Smooth muscle cell (in vitro differentiated cells): ENCODE measurements at regions not wholly inside any gene's neighbourhood (a gene's known extent, or its start where the extent isn't known, plus 50 kb on each side); places are given as distances from the start of the nearest gene placed in this dataset.

Source experiments
- DNase-seq: peaks from one replicate; lab custom pipeline; 2025; ENCODE audit not compliant: unreplicated experiment; lab: John Stamatoyannopoulos, UW
- H2AFZ ChIP-seq: fragments of 200-600 bp; sonication (generic); 2 replicates; pipeline ENCODE4 v1.6.0; 2016; ENCODE audit warnings: antibody characterized with exemption, low read depth, mild to moderate bottlenecking
- H3F3A ChIP-seq: fragments of 200-600 bp; sonication (generic); 2 replicates; pipeline ENCODE4 v1.6.0; 2017; ENCODE audit warnings: antibody characterized with exemption, low read depth
- H3K27ac ChIP-seq: fragments of 200-600 bp; sonication (generic); 2 replicates; pipeline ENCODE4 v1.5.1; 2016; ENCODE audit warnings: low read depth, mild to moderate bottlenecking
- H3K27me3 ChIP-seq: fragments of 200-600 bp; sonication (generic); 2 replicates; pipeline ENCODE4 v1.6.1; 2016; ENCODE audit warnings: low read depth, mild to moderate bottlenecking
- H3K36me3 ChIP-seq: fragments of 200-600 bp; sonication (generic); 2 replicates; pipeline ENCODE4 v1.5.1; 2016; ENCODE audit warnings: low read depth
- H3K4me1 ChIP-seq: fragments of 200-600 bp; sonication (generic); 2 replicates; pipeline ENCODE4 v1.5.1; 2016; ENCODE audit warnings: low read depth
- H3K4me2 ChIP-seq: fragments of 200-600 bp; sonication (generic); 2 replicates; pipeline ENCODE4 v1.6.0; 2016; ENCODE audit warnings: mild to moderate bottlenecking
- H3K4me3 ChIP-seq: fragments of 200-600 bp; sonication (generic); 2 replicates; pipeline ENCODE4 v1.5.1; 2016; ENCODE audit warnings: mild to moderate bottlenecking
- H3K79me2 ChIP-seq: fragments of 200-600 bp; sonication (generic); 2 replicates; pipeline ENCODE4 v1.6.0; 2016; ENCODE audit warnings: low read depth, mild to moderate bottlenecking
- H3K9ac ChIP-seq: fragments of 200-600 bp; sonication (generic); 2 replicates; pipeline ENCODE4 v1.6.0; 2016; ENCODE audit warnings: low read depth
- H3K9me3 ChIP-seq: fragments of 200-600 bp; sonication (generic); replicated peaks from 2 replicates; pipeline ENCODE4 v1.5.1; 2016; ENCODE audit warnings: low read depth
- H4K20me1 ChIP-seq: fragments of 200-600 bp; sonication (generic); 2 replicates; pipeline ENCODE4 v1.6.0; 2016; ENCODE audit warnings: low read depth
- WGBS: methylation state at CpG from one replicate; pipeline ENCODE4 v1.1.7; 2016; ENCODE audit warnings: low lambda C conversion rate; 5-methylcytosine and 5-hydroxymethylcytosine counted together
- TF ChIP-seq, protein P1 (sequence below): fragments of 200-600 bp; sonication (generic); IDR thresholded peaks from 2 replicates; pipeline ENCODE4 v1.5.1; 2017; ENCODE audit warnings: borderline replicate concordance, mild to moderate bottlenecking, antibody characterized with exemption; ENCODE audit not compliant: insufficient read depth, poor library complexity, severe bottlenecking

DNA sequence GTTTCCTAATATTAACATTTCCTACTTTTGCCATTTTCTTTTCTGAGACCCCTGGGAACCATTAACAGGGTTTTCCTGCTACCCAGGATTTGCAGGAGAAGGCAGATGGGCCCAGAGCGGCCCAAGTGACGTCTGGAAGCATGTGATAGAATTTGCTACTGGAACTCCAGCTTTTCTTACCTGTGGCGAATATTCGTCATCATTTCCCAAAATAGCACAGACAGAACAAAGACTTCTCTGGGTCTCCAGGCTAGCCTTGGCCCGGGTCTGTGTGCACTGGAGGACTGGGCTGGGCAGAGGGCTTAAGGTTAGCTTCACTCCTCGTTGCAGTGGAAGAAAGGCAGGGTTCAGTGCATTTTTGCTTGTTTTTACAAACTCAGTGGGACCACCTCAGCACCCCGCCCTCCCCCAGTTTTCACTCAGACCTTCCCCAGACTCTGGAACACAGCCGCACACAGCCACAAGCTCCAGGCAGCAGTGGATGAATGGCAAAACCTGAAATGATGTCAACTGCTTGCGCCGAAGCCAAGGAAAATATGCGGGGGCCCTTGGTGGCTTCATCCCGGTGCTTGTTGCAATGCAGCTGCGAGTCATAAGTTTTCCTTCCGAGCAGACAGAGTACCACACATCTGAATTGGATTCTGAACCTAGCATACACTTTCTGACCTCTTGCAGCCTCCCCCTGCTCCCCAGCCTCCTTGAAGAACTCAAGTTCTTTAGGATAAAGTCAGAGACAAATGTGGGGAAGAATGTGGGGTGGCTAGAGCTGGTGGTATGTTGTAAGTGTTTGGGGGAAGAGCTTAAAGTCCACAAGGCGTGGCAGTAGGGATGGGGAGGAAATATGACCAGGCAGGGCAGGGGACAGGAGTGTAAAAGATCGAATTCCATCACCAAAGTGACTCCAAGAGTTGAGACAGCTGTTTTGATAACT is 586.0 kb downstream of the CCDC171 start:
- no peak overlapping the region for H3K4me3 ChIP-seq
- H3K36me3 ChIP-seq, result no peaks in the 10 kb centered on the region
- H3K79me2 ChIP-seq, result no peaks in the 10 kb centered on the region
- WGBS, result 57% methylated on average over 16 of the region's 16 CpGs
- no peaks in the 10 kb centered on the region for H3K4me1 ChIP-seq
- H2AFZ ChIP-seq, result peak overlapping the region; percentile 16
- TF ChIP-seq, protein P1, sequence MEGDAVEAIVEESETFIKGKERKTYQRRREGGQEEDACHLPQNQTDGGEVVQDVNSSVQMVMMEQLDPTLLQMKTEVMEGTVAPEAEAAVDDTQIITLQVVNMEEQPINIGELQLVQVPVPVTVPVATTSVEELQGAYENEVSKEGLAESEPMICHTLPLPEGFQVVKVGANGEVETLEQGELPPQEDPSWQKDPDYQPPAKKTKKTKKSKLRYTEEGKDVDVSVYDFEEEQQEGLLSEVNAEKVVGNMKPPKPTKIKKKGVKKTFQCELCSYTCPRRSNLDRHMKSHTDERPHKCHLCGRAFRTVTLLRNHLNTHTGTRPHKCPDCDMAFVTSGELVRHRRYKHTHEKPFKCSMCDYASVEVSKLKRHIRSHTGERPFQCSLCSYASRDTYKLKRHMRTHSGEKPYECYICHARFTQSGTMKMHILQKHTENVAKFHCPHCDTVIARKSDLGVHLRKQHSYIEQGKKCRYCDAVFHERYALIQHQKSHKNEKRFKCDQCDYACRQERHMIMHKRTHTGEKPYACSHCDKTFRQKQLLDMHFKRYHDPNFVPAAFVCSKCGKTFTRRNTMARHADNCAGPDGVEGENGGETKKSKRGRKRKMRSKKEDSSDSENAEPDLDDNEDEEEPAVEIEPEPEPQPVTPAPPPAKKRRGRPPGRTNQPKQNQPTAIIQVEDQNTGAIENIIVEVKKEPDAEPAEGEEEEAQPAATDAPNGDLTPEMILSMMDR, result no peak
- DNase-seq, result no peak
- H3K9ac ChIP-seq, result no peak overlapping the region
- H3K9me3 ChIP-seq, result no peaks in the 10 kb centered on the region
- H3K4me2 ChIP-seq, result peak overlapping the region; percentile 33
- no peaks in the 10 kb centered on the region for H4K20me1 ChIP-seq
- no peaks in the 10 kb centered on the region for H3F3A ChIP-seq
- no peaks in the 10 kb centered on the region for H3K27me3 ChIP-seq
- peak overlapping the region; percentile 4 for H3K27ac ChIP-seq

DNA sequence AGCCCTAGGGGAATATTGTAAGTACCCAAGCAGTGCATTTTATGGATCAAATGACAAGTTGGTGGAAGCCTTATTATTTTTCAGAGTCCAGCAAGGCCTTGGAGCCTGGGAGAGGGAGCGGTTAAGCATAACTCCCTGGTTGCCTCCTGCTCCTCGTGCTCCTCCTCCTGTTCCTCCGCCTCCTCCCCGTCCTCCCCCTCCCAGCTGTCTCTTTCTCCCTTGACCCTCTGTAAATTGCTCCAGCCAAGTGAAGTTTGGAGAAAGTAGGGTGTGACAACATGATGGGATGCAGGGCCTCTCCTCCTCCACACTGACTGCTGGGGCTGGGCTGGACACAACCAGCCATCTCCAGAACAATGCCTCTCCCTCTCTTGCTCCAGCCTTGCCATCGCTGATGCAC is 586.9 kb downstream of the CCDC171 start:
- no peak overlapping the region for H2AFZ ChIP-seq
- DNase-seq, result no peak
- H3K79me2 ChIP-seq, result no peaks in the 10 kb centered on the region
- no peaks in the 10 kb centered on the region for H4K20me1 ChIP-seq
- no peak overlapping the region for H3K4me2 ChIP-seq
- H3K27me3 ChIP-seq, result no peaks in the 10 kb centered on the region
- no peaks in the 10 kb centered on the region for H3F3A ChIP-seq
- no peaks in the 10 kb centered on the region for H3K36me3 ChIP-seq
- H3K4me1 ChIP-seq, result no peaks in the 10 kb centered on the region
- H3K9ac ChIP-seq, result no peak overlapping the region
- 95% methylated on average over 5 of the region's 5 CpGs for WGBS
- no peak overlapping the region for H3K4me3 ChIP-seq
- H3K27ac ChIP-seq, result no peak overlapping the region
- TF ChIP-seq, protein P1, result no peak
- H3K9me3 ChIP-seq, result no peaks in the 10 kb centered on the region

DNA sequence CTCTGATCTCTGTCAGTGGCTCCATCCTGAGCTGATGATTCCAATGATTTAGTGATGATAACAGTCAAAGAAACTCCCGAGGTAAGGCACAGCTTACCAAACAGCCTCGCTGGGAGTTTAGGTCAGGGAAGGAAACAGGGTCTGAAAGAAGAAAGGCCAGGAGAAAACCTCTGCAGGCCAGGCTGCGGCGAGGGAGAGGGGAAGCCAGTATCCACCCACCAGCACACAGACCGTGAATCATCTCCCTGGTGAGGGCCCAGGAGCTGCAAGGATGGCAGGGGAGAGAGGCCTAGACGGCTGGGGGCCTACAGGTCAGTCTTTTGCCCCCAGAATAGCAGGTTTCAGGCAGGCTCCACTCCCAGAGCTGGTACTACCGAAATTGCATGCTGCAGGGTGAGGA is 590.5 kb downstream of the CCDC171 start:
- H3K27ac ChIP-seq, result peak overlapping the region; percentile 32
- TF ChIP-seq, protein P1, result no peak
- no peak overlapping the region for H3K9ac ChIP-seq
- no peak overlapping the region for H3K4me3 ChIP-seq
- WGBS, result 37% methylated on average over 7 of the region's 7 CpGs
- H3K4me2 ChIP-seq, result no peak overlapping the region
- no peak for DNase-seq
- H3K27me3 ChIP-seq, result no peaks in the 10 kb centered on the region
- no peaks in the 10 kb centered on the region for H4K20me1 ChIP-seq
- no peaks in the 10 kb centered on the region for H3K4me1 ChIP-seq
- no peaks in the 10 kb centered on the region for H3F3A ChIP-seq
- H3K36me3 ChIP-seq, result no peaks in the 10 kb centered on the region
- H2AFZ ChIP-seq, result peak overlapping the region; percentile 67
- no peaks in the 10 kb centered on the region for H3K79me2 ChIP-seq
- H3K9me3 ChIP-seq, result no peaks in the 10 kb centered on the region
